ENCODE measurements at regions not wholly inside any gene's neighbourhood (a gene's known extent, or its start where the extent isn't known, plus 50 kb on each side); places are given as distances from the start of the nearest gene placed in this dataset.

DNA sequence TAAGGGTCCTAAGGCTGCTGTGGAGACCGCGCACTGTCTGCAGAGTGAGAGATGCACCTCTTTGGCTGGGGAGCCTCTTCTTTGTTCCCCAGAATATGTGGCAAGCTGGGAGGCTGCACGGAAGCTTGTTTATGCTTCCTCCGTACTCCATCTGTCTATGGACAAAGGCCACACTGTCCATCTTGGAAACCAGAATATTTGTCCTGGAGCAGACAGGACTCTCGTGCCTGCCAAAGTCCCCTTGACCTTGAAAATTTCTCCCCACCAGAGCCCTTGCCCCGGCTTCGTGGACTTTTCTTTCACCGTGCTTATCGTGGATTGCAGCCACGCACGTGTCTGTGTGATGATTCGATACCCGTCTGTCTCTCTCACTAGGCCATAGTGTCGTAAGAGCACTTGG is 147.4 kb downstream of the NSG2 start:
- TF ChIP-seq POLR2AphosphoS5 (IDR thresholded peaks at IDR 0.05; ENCODE audit: low read depth, low read length): no peak
- TF ChIP-seq POLR2A (IDR thresholded peaks at IDR 0.05; ENCODE audit: low read depth, low read length): no peak

Measured in GM12892 (cell line).